Tibial nerve (tissue), 4 donors: ENCODE measurements at regions not wholly inside any gene's neighbourhood (a gene's known extent, or its start where the extent isn't known, plus 50 kb on each side); places are given as distances from the start of the nearest gene placed in this dataset.
A peak's percentile ranks its signal among the peaks of the same experiment; 100 is the strongest.

Experiments used
- DNase-seq, 2 donors: peaks; one replicate each; pipeline ENCODE4 v3.0.0-alpha.2; 2019; ENCODE audit warnings: low spot score in 2 of 2
- H3K27ac ChIP-seq, 4 donors: fragments of 200-600 bp; sonication (generic) in 3 of 4; one replicate each; pipeline ENCODE4 v1.5.1; 2017 to 2019; ENCODE audit warnings: mild to moderate bottlenecking in 1 of 4
- H3K27me3 ChIP-seq, 2 donors: fragments of 200-600 bp; sonication (generic) in 1 of 2; one replicate each; pipeline versions ENCODE4 v1.5.1 to v1.6.0; 2017 to 2019
- H3K36me3 ChIP-seq, 3 donors: fragments of 200-600 bp; sonication (generic); one replicate each; pipeline ENCODE4 v1.5.1; 2018 to 2019
- H3K4me1 ChIP-seq, 4 donors: fragments of 200-600 bp; sonication (generic) in 3 of 4; one replicate each; pipeline ENCODE4 v1.5.1; 2017 to 2019
- H3K4me3 ChIP-seq, 4 donors: fragments of 200-600 bp; sonication (generic) in 3 of 4; one replicate each; pipeline ENCODE4 v1.5.1; 2017 to 2019; ENCODE audit warnings: mild to moderate bottlenecking in 1 of 4, moderate library complexity in 1 of 4
- H3K9me3 ChIP-seq, 4 donors: fragments of 200-600 bp; sonication (generic) in 3 of 4; one replicate each; pipeline ENCODE4 v1.5.1; 2017 to 2019
- CTCF ChIP-seq, 5 experiments: fragments of 200-600 bp in 3 of 5; fragments of 450-650 bp in 2 of 5; sonication (generic) in 3 of 5; IDR thresholded peaks; one replicate each; pipeline ENCODE4 v1.5.1; 2016 to 2019; ENCODE audit warnings: antibody characterized with exemption in 5 of 5, mild to moderate bottlenecking in 3 of 5, moderate library complexity in 2 of 5
- EP300 ChIP-seq, 2 donors: sonication (generic); formaldehyde crosslinking; IDR thresholded peaks; one replicate each; pipeline ENCODE4 v1.6.1; 2017; ENCODE audit warnings: antibody characterized with exemption in 2 of 2, mild to moderate bottlenecking in 1 of 2
- POLR2A ChIP-seq, 2 donors: fragments of 450-650 bp; IDR thresholded peaks; one replicate each; pipeline ENCODE4 v1.6.1; 2017; ENCODE audit warnings: antibody characterized with exemption in 2 of 2, mild to moderate bottlenecking in 2 of 2, moderate library complexity in 2 of 2
- WGBS, 2 donors: methylation state at CpG; one replicate each; pipeline ENCODE4 v1.1.5; 2018; 5-methylcytosine and 5-hydroxymethylcytosine counted together

- Histone ChIP-seq H3K9me3 (no peaks in the 10 kb centered on the region), H3K27me3 (peaks cover 0 to 15% of the 10 kb centered on the region in 2 donors), H3K36me3 (no peaks in the 10 kb centered on the region), H3K4me3 (no peak overlapping the region), H3K4me1 (no peaks in the 10 kb centered on the region), H3K27ac (no peak overlapping the region)
- DNase-seq, result no peak
- 64 to 68% methylated on average over 13 of the region's 13 CpGs for WGBS, 2 donors
- TF ChIP-seq POLR2A (IDR thresholded peaks at IDR 0.05), result no peak
- no peak for TF ChIP-seq EP300 (IDR thresholded peaks at IDR 0.05)
- no peak for TF ChIP-seq CTCF (IDR thresholded peaks at IDR 0.05)
These were observed 108.0 kb upstream of the TMEM132D start for GRCh38 chr12:130011611-130012385.

GRCh38 chr12:130013771-130014484 is 110.1 kb upstream of the TMEM132D start:
- peak in 1 of 2 donors; percentile 20 for DNase-seq
- peak; percentile 14 to 40 (median 21) for TF ChIP-seq CTCF (IDR thresholded peaks at IDR 0.05)
- no peak for TF ChIP-seq EP300 (IDR thresholded peaks at IDR 0.05)
- TF ChIP-seq POLR2A (IDR thresholded peaks at IDR 0.05), result no peak
- Histone ChIP-seq H3K9me3 (no peaks in the 10 kb centered on the region), H3K27ac (no peak overlapping the region), H3K4me1 (peaks cover 0 to 4% (median 0%) of the 10 kb centered on the region in 4 donors), H3K4me3 (no peak overlapping the region), H3K36me3 (no peaks in the 10 kb centered on the region), H3K27me3 (peaks cover 0 to 15% of the 10 kb centered on the region in 2 donors)
- WGBS, 2 donors, result 9 to 11% methylated on average over 36 of the region's 36 CpGs

GRCh38 chr12:130014485-130014807 is 110.6 kb upstream of the TMEM132D start:
- DNase-seq, result no peak
- H3K36me3 ChIP-seq, result no peaks in the 10 kb centered on the region
- peaks cover 0 to 15% of the 10 kb centered on the region in 2 donors for H3K27me3 ChIP-seq
- 6 to 8% methylated on average over 11 of the region's 11 CpGs for WGBS, 2 donors
- H3K4me1 ChIP-seq, result peaks cover 0 to 4% (median 0%) of the 10 kb centered on the region in 4 donors
- H3K27ac ChIP-seq, result no peak overlapping the region
- TF ChIP-seq EP300 (IDR thresholded peaks at IDR 0.05) (no peak), POLR2A (IDR thresholded peaks at IDR 0.05) (no peak), CTCF (IDR thresholded peaks at IDR 0.05) (no peak)
- no peak overlapping the region for H3K4me3 ChIP-seq
- H3K9me3 ChIP-seq, result no peaks in the 10 kb centered on the region

- H3K4me1 ChIP-seq, result peaks cover 0 to 4% (median 0%) of the 10 kb centered on the region in 4 donors
- 72 to 86% methylated on average over 5 of the region's 5 CpGs for WGBS, 2 donors
- no peak for TF ChIP-seq POLR2A (IDR thresholded peaks at IDR 0.05)
- no peak for TF ChIP-seq EP300 (IDR thresholded peaks at IDR 0.05)
- no peak for TF ChIP-seq CTCF (IDR thresholded peaks at IDR 0.05)
- no peak for DNase-seq
- no peaks in the 10 kb centered on the region for H3K36me3 ChIP-seq
- H3K27me3 ChIP-seq, result peaks cover 0 to 15% of the 10 kb centered on the region in 2 donors
- no peak overlapping the region for H3K27ac ChIP-seq
- H3K4me3 ChIP-seq, result no peak overlapping the region
- H3K9me3 ChIP-seq, result no peaks in the 10 kb centered on the region
These were observed 112.4 kb upstream of the TMEM132D start for GRCh38 chr12:130016194-130016593.

- WGBS, 2 donors, result 86 to 90% methylated on average over 17 of the region's 17 CpGs
These were observed 113.2 kb upstream of the TMEM132D start for GRCh38 chr12:130016986-130017385.

More at GRCh38 chr12:130016986-130017385, 113.2 kb upstream of the TMEM132D start:
- no peak for DNase-seq
- Histone ChIP-seq H3K9me3 (no peaks in the 10 kb centered on the region), H3K4me3 (no peak overlapping the region), H3K27me3 (peaks cover 0 to 15% of the 10 kb centered on the region in 2 donors), H3K4me1 (peaks cover 0 to 4% (median 0%) of the 10 kb centered on the region in 4 donors), H3K36me3 (no peaks in the 10 kb centered on the region), H3K27ac (no peak overlapping the region)
- TF ChIP-seq POLR2A (IDR thresholded peaks at IDR 0.05) (no peak), CTCF (IDR thresholded peaks at IDR 0.05) (no peak), EP300 (IDR thresholded peaks at IDR 0.05) (no peak)
